ENCODE measurements at regions not wholly inside any gene's neighbourhood (a gene's known extent, or its start where the extent isn't known, plus 50 kb on each side); places are given as distances from the start of the nearest gene placed in this dataset.

- TF ChIP-seq ZNF274 (IDR thresholded peaks at IDR 0.05; ENCODE audit: low read depth, low read length), result no peak
- no peak for TF ChIP-seq YY1 (IDR thresholded peaks at IDR 0.05; ENCODE audit: insufficient read depth, insufficient read length)
These were observed 452.8 kb upstream of the THBS1 start for GRCh38 chr15:39127925-39128617.
